ENCODE measurements at regions not wholly inside any gene's neighbourhood (a gene's known extent, or its start where the extent isn't known, plus 50 kb on each side); places are given as distances from the start of the nearest gene placed in this dataset.

DNA sequence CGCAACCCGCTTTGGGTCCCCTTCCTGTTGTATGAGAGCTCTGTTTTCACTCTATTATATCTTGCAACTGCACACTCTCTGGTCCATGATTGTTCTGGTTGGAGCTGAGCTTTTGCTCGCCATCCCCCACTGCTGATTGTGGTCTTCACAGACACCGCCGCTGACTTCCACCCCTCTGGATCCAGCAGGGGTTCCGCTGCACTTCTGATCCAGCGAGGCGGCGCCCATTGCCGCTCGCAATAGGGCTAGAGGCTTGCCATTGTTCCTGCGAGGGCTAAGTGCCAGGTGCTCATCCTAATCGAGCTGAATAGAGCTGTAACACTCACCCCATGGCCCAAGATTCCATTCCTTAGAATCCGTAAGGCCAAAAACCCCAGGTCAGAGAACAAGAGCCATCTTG lies 1905.8 kb upstream of the RAG2 start:
- no peak for TF ChIP-seq POLR2A (IDR thresholded peaks at IDR 0.05; ENCODE audit: low read depth, low read length)
- no peak for TF ChIP-seq POLR2AphosphoS5 (IDR thresholded peaks at IDR 0.05; ENCODE audit: low read depth, low read length)
- TF ChIP-seq TAF1 (IDR thresholded peaks at IDR 0.05; ENCODE audit: borderline replicate concordance, low read depth, low read length): no peak
